Fibroblast of mammary gland (primary cell): ENCODE measurements at regions not wholly inside any gene's neighbourhood (a gene's known extent, or its start where the extent isn't known, plus 50 kb on each side); places are given as distances from the start of the nearest gene placed in this dataset.

Experiments
- DNase-seq: peaks from one replicate; pipeline ENCODE4 v3.0.0-alpha.2; 2010; ENCODE audit warnings: low read depth
- H3K4me3 ChIP-seq: 2 replicates; pipeline ENCODE4 v1.5.1; 2011; ENCODE audit warnings: low read depth, mild to moderate bottlenecking, low read length, moderate library complexity; ENCODE audit not compliant: control insufficient read depth
- CTCF ChIP-seq: conservative IDR thresholded peaks from 2 replicates; pipeline ENCODE4 v1.5.1; 2011; ENCODE audit warnings: low read depth, low read length, inconsistent platforms; ENCODE audit not compliant: control insufficient read depth, insufficient read depth

GRCh38 chr20:50327666-50328065, 137.0 kb downstream of the CEBPB start:
- no peak overlapping the region for H3K4me3 ChIP-seq
- no peak for TF ChIP-seq CTCF
- no peak for DNase-seq

GRCh38 chr20:50328222-50328979, 137.8 kb downstream of the CEBPB start:
- no peak for TF ChIP-seq CTCF
- no peak overlapping the region for H3K4me3 ChIP-seq
- DNase-seq, result no peak

DNA sequence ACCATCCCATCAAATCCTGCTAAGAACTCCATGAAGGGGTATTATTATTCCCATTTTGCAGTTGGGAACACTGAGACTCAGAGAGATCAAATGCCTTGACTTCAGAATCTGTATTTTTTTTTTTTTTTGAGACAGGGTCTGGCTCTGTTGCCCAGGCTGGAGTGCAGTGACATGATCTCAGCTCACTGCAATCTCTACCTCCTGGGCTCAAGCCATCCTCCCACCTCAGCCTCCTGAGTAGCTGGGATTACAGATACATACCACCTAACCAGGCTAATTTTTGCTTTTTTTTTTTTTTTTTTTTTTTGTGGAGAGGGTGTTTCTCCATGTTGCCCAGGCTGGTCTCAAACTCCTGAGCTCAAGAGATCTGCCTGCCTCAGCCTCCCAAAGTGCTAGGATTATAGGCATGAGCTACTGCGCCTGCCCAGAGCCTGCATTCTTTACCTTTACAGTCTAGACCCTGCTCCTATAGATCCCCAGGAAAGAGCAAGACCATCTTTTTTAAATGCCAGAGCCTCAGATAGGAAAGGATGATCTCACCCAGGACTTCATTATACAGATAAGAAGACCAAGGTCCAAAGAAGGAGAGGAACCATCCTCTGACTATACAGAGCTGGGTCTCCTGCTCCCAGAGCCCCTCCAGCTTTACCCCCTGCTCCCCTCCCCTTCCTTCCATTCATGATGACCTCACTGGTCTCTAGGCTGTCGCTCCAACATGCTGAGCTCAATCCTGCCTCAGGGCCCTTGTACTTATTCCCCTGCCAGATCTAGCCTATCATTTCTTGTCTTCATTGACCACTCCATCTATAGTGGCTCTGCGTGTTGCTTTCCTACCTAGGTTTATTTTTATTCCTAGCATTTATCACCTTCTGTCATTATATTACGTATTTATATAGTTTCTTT, 138.6 kb downstream of the CEBPB start:
- TF ChIP-seq CTCF, result no peak
- no peak for DNase-seq
- no peak overlapping the region for H3K4me3 ChIP-seq

GRCh38 chr20:50329981-50330503, 139.4 kb downstream of the CEBPB start:
- H3K4me3 ChIP-seq, result no peak overlapping the region
- TF ChIP-seq CTCF, result no peak
- no peak for DNase-seq

- no peak for TF ChIP-seq CTCF
- DNase-seq, result no peak
- no peak overlapping the region for H3K4me3 ChIP-seq
Observed at GRCh38 chr20:50330504-50331313, 140.1 kb downstream of the CEBPB start.

DNA sequence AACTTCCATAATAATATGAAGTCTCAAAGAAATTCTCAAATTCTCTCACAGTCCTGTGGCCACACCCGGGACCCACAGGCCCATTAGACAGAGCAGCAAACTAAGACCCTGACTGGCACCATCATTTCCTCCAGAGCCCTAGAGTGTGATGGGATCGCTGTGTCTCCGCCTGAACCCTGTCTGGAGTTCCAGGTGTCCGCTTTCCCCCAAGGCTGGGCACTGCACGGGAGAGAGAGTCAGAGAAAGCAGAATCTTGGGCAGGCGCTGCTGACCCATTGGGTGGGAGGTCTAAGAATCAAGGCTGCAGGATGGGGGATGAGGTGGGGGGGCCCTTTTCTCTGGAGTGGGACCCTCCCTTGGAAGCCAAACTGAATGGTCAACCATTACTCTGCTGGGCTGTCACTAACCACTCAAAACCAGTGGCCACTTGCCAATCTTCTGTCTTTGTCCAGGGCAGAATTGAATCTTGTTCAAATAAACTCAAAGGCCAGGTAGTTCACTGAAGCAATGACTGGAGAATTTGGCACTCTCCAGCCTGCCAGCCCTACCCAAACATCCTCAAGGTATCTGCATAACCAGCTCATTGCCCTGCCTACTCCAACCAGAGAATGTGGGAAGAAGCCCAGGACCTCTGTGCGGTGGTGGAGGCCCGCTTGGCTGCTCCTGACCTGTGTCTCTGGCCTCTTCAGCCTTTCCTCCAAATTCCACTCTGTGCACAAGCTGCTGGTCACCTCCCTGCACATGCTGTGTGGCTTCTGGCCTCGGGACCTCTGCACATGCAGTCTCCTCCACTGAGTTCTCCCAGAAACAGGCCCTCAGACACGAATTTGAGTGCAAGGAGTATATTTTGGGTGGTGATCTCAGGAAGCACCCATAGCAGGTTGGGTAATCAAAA, 141.1 kb downstream of the CEBPB start:
- no peak for TF ChIP-seq CTCF
- H3K4me3 ChIP-seq, result no peak overlapping the region
- no peak for DNase-seq
